DMS53 (cell line): ENCODE measurements at regions not wholly inside any gene's neighbourhood (a gene's known extent, or its start where the extent isn't known, plus 50 kb on each side); places are given as distances from the start of the nearest gene placed in this dataset.
A peak's percentile ranks its signal among the peaks of the same experiment; 100 is the strongest.
"Not testable (repeated sequence)": the region's sequence is repeated elsewhere in the genome, so short reads cannot be mapped to it uniquely, and the experiment has no call there.

Experiments used
- DNase-seq: peaks from one replicate; lab custom pipeline; 2025; lab: John Stamatoyannopoulos, UW

GRCh38 chr13:70255406-70255991, 147.2 kb upstream of the KLHL1 start:
- DNase-seq: no peak

GRCh38 chr13:70253834-70254233, 145.6 kb upstream of the KLHL1 start:
- DNase-seq: peak; percentile 80

GRCh38 chr13:70253411-70253810, 145.2 kb upstream of the KLHL1 start:
- DNase-seq: peak; percentile 26

GRCh38 chr13:70249332-70250064, 141.2 kb upstream of the KLHL1 start:
- peak; percentile 89 for DNase-seq

GRCh38 chr13:70237131-70237530, 128.9 kb upstream of the KLHL1 start:
- no peak for DNase-seq

- no peak for DNase-seq
These were observed 127.3 kb upstream of the KLHL1 start for GRCh38 chr13:70235565-70235964.

- no peak for DNase-seq
These were observed 115.7 kb upstream of the KLHL1 start for GRCh38 chr13:70223911-70224310.

GRCh38 chr13:70222926-70223325, 114.7 kb upstream of the KLHL1 start:
- no peak for DNase-seq

- no peak for DNase-seq
These were observed 110.4 kb upstream of the KLHL1 start for GRCh38 chr13:70218618-70219017.

- not testable (repeated sequence) for DNase-seq
These were observed 100.7 kb upstream of the KLHL1 start for GRCh38 chr13:70208968-70209367.

GRCh38 chr13:70206671-70207070, 98.4 kb upstream of the KLHL1 start:
- DNase-seq: peak; percentile 30

GRCh38 chr13:70203661-70204229, 95.5 kb upstream of the KLHL1 start:
- peak; percentile 93 for DNase-seq

GRCh38 chr13:70191034-70191433, 82.8 kb upstream of the KLHL1 start:
- DNase-seq: no peak

- peak; percentile 11 for DNase-seq
These were observed 81.7 kb upstream of the KLHL1 start for GRCh38 chr13:70189981-70190380.

GRCh38 chr13:70188567-70188966, 80.3 kb upstream of the KLHL1 start:
- DNase-seq: peak; percentile 12

- no peak for DNase-seq
These were observed 74.8 kb upstream of the KLHL1 start for GRCh38 chr13:70183041-70183440.
